T-cell (primary cell): ENCODE measurements at regions not wholly inside any gene's neighbourhood (a gene's known extent, or its start where the extent isn't known, plus 50 kb on each side); places are given as distances from the start of the nearest gene placed in this dataset.

Experiments
- ATAC-seq, 4 experiments: fragments of 200-7000 bp in 3 of 4; fragments of 150-1000 bp in 1 of 4; cut with Tn5 transposase; replicated peaks in 1 of 4; 1 replicate in 3 of 4; 2 replicates in 1 of 4; pipeline ENCODE4 v1.10.0; 2021; ENCODE audit warnings: moderate library complexity in 3 of 4, mild to moderate bottlenecking in 2 of 4, moderate number of reproducible peaks in 1 of 4
- CTCF ChIA-PET, 2 donors: fragments of 300-600 bp; sonication (Branson Sonifier 250); formaldehyde crosslinking; loops; one replicate each; lab custom pipeline; 2022; ENCODE audit warnings: antibody characterized with exemption in 2 of 2; lab: Charles Lee
- POLR2A ChIA-PET, 2 donors: fragments of 300-600 bp; sonication (Branson Sonifier 250); formaldehyde crosslinking; loops; one replicate each; lab custom pipeline; 2022; ENCODE audit warnings: antibody characterized with exemption in 2 of 2; lab: Charles Lee
- DNase-seq, 35 experiments: peaks; one replicate each; pipeline versions ENCODE4 v3.0.0 to v3.0.0-alpha.2; 2013 to 2023
- H3K27ac ChIP-seq: one replicate; pipeline ENCODE4 v1.5.1; 2013; ENCODE audit warnings: low read length
- H3K27me3 ChIP-seq, 2 experiments: replicated peaks in 1 of 2; 1 replicate in 1 of 2; 2 replicates in 1 of 2; pipeline versions ENCODE4 v1.6.1 to v1.7.0; 2013; ENCODE audit warnings: low read length in 1 of 2, mixed read lengths in 1 of 2; ENCODE audit not compliant: control insufficient read depth in 2 of 2, insufficient read depth in 2 of 2; ENCODE audit errors: extremely low read depth in 1 of 2
- H3K36me3 ChIP-seq, 2 donors: 1 replicate in 1 of 2; 2 replicates in 1 of 2; pipeline versions ENCODE4 v1.6.1 to v1.7.0; 2013; ENCODE audit warnings: low read length in 1 of 2; ENCODE audit not compliant: control insufficient read depth in 2 of 2, insufficient read depth in 1 of 2; ENCODE audit errors: extremely low read depth in 1 of 2
- H3K4me1 ChIP-seq, 2 experiments: 1 replicate in 1 of 2; 2 replicates in 1 of 2; pipeline versions ENCODE4 v1.6.1 to v1.7.0; 2013; ENCODE audit warnings: low read length in 2 of 2, mixed read lengths in 1 of 2; ENCODE audit not compliant: insufficient read depth in 2 of 2, control insufficient read depth in 1 of 2; ENCODE audit errors: extremely low read depth in 1 of 2
- H3K4me3 ChIP-seq, 2 donors: 1 replicate in 1 of 2; 2 replicates in 1 of 2; pipeline versions ENCODE4 v1.5.1 to v1.7.0; 2013; ENCODE audit warnings: mild to moderate bottlenecking in 2 of 2, low read length in 1 of 2, moderate library complexity in 1 of 2; ENCODE audit not compliant: control insufficient read depth in 1 of 2; ENCODE audit errors: extremely low read depth in 1 of 2
- H3K9me3 ChIP-seq: 2 replicates; pipeline ENCODE4 v1.7.0; 2013
- H3K27ac Mint-ChIP-seq, 2 donors: one replicate each; pipeline ENCODE4 v1.8.0; 2020 to 2021; ENCODE audit warnings: mild to moderate bottlenecking in 2 of 2, mixed read lengths in 2 of 2
- H3K27me3 Mint-ChIP-seq, 2 donors: one replicate each; pipeline ENCODE4 v1.8.0; 2021 to 2022; ENCODE audit warnings: mixed read lengths in 2 of 2
- H3K36me3 Mint-ChIP-seq: one replicate; pipeline ENCODE4 v1.8.0; 2021; ENCODE audit warnings: mixed read lengths
- H3K4me1 Mint-ChIP-seq, 3 donors: one replicate each; pipeline ENCODE4 v1.8.0; 2020 to 2022; ENCODE audit warnings: mixed read lengths in 3 of 3, mild to moderate bottlenecking in 1 of 3
- H3K4me3 Mint-ChIP-seq, 3 donors: one replicate each; pipeline ENCODE4 v1.8.0; 2020 to 2022; ENCODE audit warnings: mild to moderate bottlenecking in 3 of 3, mixed read lengths in 3 of 3, moderate library complexity in 3 of 3
- H3K9me3 Mint-ChIP-seq, 3 donors: one replicate each; pipeline ENCODE4 v1.8.0; 2020 to 2022; ENCODE audit warnings: mixed read lengths in 3 of 3
- whole genome bisulfite sequencing: methylation state at CpG from one replicate; pipeline ENCODE4 v1.1.5; 2013; ENCODE audit warnings: missing lambda C conversion rate; ENCODE audit not compliant: insufficient coverage; 5-methylcytosine and 5-hydroxymethylcytosine counted together

GRCh38 chr2:163834841-163835240 is 99.0 kb upstream of the FIGN start:
- CTCF ChIA-PET = no interaction called here
- no CpG with 5 or more reads among the region's 1 CpG for WGBS
- H3K36me3 Mint-ChIP-seq = no peaks in the 10 kb centered on the region
- H3K9me3 ChIP-seq = no peaks in the 10 kb centered on the region
- no peak overlapping the region for H3K27ac Mint-ChIP-seq
- H3K27ac ChIP-seq = no peak overlapping the region
- no peak overlapping the region for H3K4me3 ChIP-seq
- no peak for ATAC-seq
- no peaks in the 10 kb centered on the region for H3K36me3 ChIP-seq
- no peaks in the 10 kb centered on the region for H3K4me1 Mint-ChIP-seq
- POLR2A ChIA-PET = interaction anchor here in 1 of 2 donors (0.6 kb wide), 1 partner anchor 12 kb away, joined by 4 read pairs; no protein-coding TSS in a partner anchor
- H3K4me3 Mint-ChIP-seq = no peak overlapping the region
- H3K9me3 Mint-ChIP-seq = peaks cover 0 to 21% (median 5%) of the 10 kb centered on the region in 3 donors
- no peak for DNase-seq
- H3K4me1 ChIP-seq = no peaks in the 10 kb centered on the region
- no peaks in the 10 kb centered on the region for H3K27me3 ChIP-seq
- no peaks in the 10 kb centered on the region for H3K27me3 Mint-ChIP-seq

- Histone ChIP-seq H3K36me3 (no peaks in the 10 kb centered on the region), H3K4me3 (no peak overlapping the region), H3K4me1 (no peaks in the 10 kb centered on the region), H3K27me3 (no peaks in the 10 kb centered on the region), H3K9me3 (no peaks in the 10 kb centered on the region), H3K27ac (no peak overlapping the region)
- no peak overlapping the region for H3K27ac Mint-ChIP-seq
- no peak overlapping the region for H3K4me3 Mint-ChIP-seq
- no peak for DNase-seq
- H3K36me3 Mint-ChIP-seq = no peaks in the 10 kb centered on the region
- POLR2A ChIA-PET = interaction anchor here in 1 of 2 donors (0.6 kb wide), 1 partner anchor 12 kb away, joined by 4 read pairs; no protein-coding TSS in a partner anchor
- no peaks in the 10 kb centered on the region for H3K4me1 Mint-ChIP-seq
- H3K27me3 Mint-ChIP-seq = no peaks in the 10 kb centered on the region
- no peak for ATAC-seq
- H3K9me3 Mint-ChIP-seq = peaks cover 5 to 24% (median 5%) of the 10 kb centered on the region in 3 donors
- CTCF ChIA-PET = no interaction called here
Measured at GRCh38 chr2:163834221-163834620, 98.4 kb upstream of the FIGN start.

GRCh38 chr2:163828771-163829170 is 93.0 kb upstream of the FIGN start:
- no peak overlapping the region for H3K27ac ChIP-seq
- Mint-ChIP-seq H3K27me3 (no peaks in the 10 kb centered on the region), H3K4me1 (no peaks in the 10 kb centered on the region), H3K4me3 (no peak overlapping the region), H3K9me3 (peaks cover 4 to 29% (median 10%) of the 10 kb centered on the region in 3 donors), H3K36me3 (no peaks in the 10 kb centered on the region), H3K27ac (no peak overlapping the region)
- H3K36me3 ChIP-seq = no peaks in the 10 kb centered on the region
- WGBS = 50% methylated on average over 2 of the region's 3 CpGs
- DNase-seq (no peak), ATAC-seq (no peak)
- H3K27me3 ChIP-seq = no peaks in the 10 kb centered on the region
- H3K9me3 ChIP-seq = no peaks in the 10 kb centered on the region
- H3K4me3 ChIP-seq = no peak overlapping the region
- ChIA-PET POLR2A (no interaction called here), CTCF (no interaction called here)
- H3K4me1 ChIP-seq = no peaks in the 10 kb centered on the region

- Histone ChIP-seq H3K27me3 (no peaks in the 10 kb centered on the region), H3K36me3 (no peaks in the 10 kb centered on the region), H3K9me3 (no peaks in the 10 kb centered on the region), H3K4me1 (no peaks in the 10 kb centered on the region), H3K27ac (no peak overlapping the region), H3K4me3 (no peak overlapping the region)
- ATAC-seq (no peak), DNase-seq (no peak)
- Mint-ChIP-seq H3K36me3 (no peaks in the 10 kb centered on the region), H3K4me1 (no peaks in the 10 kb centered on the region), H3K4me3 (no peak overlapping the region), H3K9me3 (peaks cover 9 to 22% (median 9%) of the 10 kb centered on the region in 3 donors), H3K27me3 (no peaks in the 10 kb centered on the region), H3K27ac (no peak overlapping the region)
- ChIA-PET POLR2A (interaction anchor here in 1 of 2 donors (0.7 kb wide), 1 partner anchor 67 kb away, joined by 3 read pairs; no protein-coding TSS in a partner anchor), CTCF (no interaction called here)
Measured at GRCh38 chr2:163822033-163822432, 86.2 kb upstream of the FIGN start.

GRCh38 chr2:163812926-163813520 is 77.2 kb upstream of the FIGN start:
- no peak for ATAC-seq
- Histone ChIP-seq H3K4me3 (no peak overlapping the region), H3K27me3 (no peaks in the 10 kb centered on the region), H3K4me1 (no peaks in the 10 kb centered on the region), H3K27ac (no peak overlapping the region), H3K9me3 (no peaks in the 10 kb centered on the region), H3K36me3 (no peaks in the 10 kb centered on the region)
- CTCF ChIA-PET = no interaction called here
- H3K9me3 Mint-ChIP-seq = peaks cover 13 to 29% (median 18%) of the 10 kb centered on the region in 3 donors
- no peaks in the 10 kb centered on the region for H3K27me3 Mint-ChIP-seq
- H3K4me1 Mint-ChIP-seq = no peaks in the 10 kb centered on the region
- no CpG with 5 or more reads among the region's 1 CpG for WGBS
- DNase-seq = no peak
- no peak overlapping the region for H3K27ac Mint-ChIP-seq
- POLR2A ChIA-PET = no interaction called here
- no peak overlapping the region for H3K4me3 Mint-ChIP-seq
- no peaks in the 10 kb centered on the region for H3K36me3 Mint-ChIP-seq

GRCh38 chr2:163808406-163808805 is 72.6 kb upstream of the FIGN start:
- Mint-ChIP-seq H3K4me3 (no peak overlapping the region), H3K4me1 (no peaks in the 10 kb centered on the region), H3K27me3 (no peaks in the 10 kb centered on the region), H3K36me3 (no peaks in the 10 kb centered on the region), H3K27ac (no peak overlapping the region), H3K9me3 (peaks cover 3 to 11% (median 9%) of the 10 kb centered on the region in 3 donors)
- ATAC-seq = no peak
- no CpG with 5 or more reads among the region's 2 CpGs for WGBS
- DNase-seq = no peak
- POLR2A ChIA-PET = no interaction called here
- Histone ChIP-seq H3K9me3 (no peaks in the 10 kb centered on the region), H3K27ac (no peak overlapping the region), H3K4me3 (no peak overlapping the region), H3K4me1 (no peaks in the 10 kb centered on the region), H3K36me3 (no peaks in the 10 kb centered on the region), H3K27me3 (no peaks in the 10 kb centered on the region)
- CTCF ChIA-PET = no interaction called here
